ENCODE measurements at regions not wholly inside any gene's neighbourhood (a gene's known extent, or its start where the extent isn't known, plus 50 kb on each side); places are given as distances from the start of the nearest gene placed in this dataset.

- in situ Hi-C loops (cut with HindIII; ENCODE audit: low pct_unique_long_range_greater_than_20kb, low sequenced_read_pairs), result no loop called here
- no peak for DNase-seq (ENCODE audit: low read depth, low spot score)
Measured at GRCh38 chr5:4097199-4097598, 501.6 kb downstream of the IRX1 start.

- DNase-seq (ENCODE audit: low read depth, low spot score), result no peak
- in situ Hi-C loops (cut with HindIII; ENCODE audit: low pct_unique_long_range_greater_than_20kb, low sequenced_read_pairs), result no loop called here
Measured at GRCh38 chr5:4098226-4098625, 502.6 kb downstream of the IRX1 start.

GRCh38 chr5:4099386-4099785 is 503.8 kb downstream of the IRX1 start:
- in situ Hi-C loops (cut with HindIII; ENCODE audit: low pct_unique_long_range_greater_than_20kb, low sequenced_read_pairs), result no loop called here
- DNase-seq (ENCODE audit: low read depth, low spot score), result no peak

- in situ Hi-C loops (cut with HindIII; ENCODE audit: low pct_unique_long_range_greater_than_20kb, low sequenced_read_pairs), result no loop called here
Measured at GRCh38 chr5:4100739-4101138, 505.1 kb downstream of the IRX1 start.

GRCh38 chr5:4101189-4101588 is 505.6 kb downstream of the IRX1 start:
- in situ Hi-C loops (cut with HindIII; ENCODE audit: low pct_unique_long_range_greater_than_20kb, low sequenced_read_pairs), result no loop called here
- DNase-seq (ENCODE audit: low read depth, low spot score), result no peak

More at GRCh38 chr5:4100739-4101138, 505.1 kb downstream of the IRX1 start:
- no peak for DNase-seq (ENCODE audit: low read depth, low spot score)

- in situ Hi-C loops (cut with HindIII; ENCODE audit: low pct_unique_long_range_greater_than_20kb, low sequenced_read_pairs), result no loop called here
- DNase-seq (ENCODE audit: low read depth, low spot score), result no peak
Measured at GRCh38 chr5:4104831-4105597, 509.4 kb downstream of the IRX1 start.

GRCh38 chr5:4108690-4109089 is 513.1 kb downstream of the IRX1 start:
- in situ Hi-C loops (cut with HindIII; ENCODE audit: low pct_unique_long_range_greater_than_20kb, low sequenced_read_pairs), result no loop called here
- no peak for DNase-seq (ENCODE audit: low read depth, low spot score)

- DNase-seq (ENCODE audit: low read depth, low spot score), result no peak
- in situ Hi-C loops (cut with HindIII; ENCODE audit: low pct_unique_long_range_greater_than_20kb, low sequenced_read_pairs), result no loop called here
Measured at GRCh38 chr5:4113426-4113825, 517.8 kb downstream of the IRX1 start.

GRCh38 chr5:4113905-4114304 is 518.3 kb downstream of the IRX1 start:
- no peak for DNase-seq (ENCODE audit: low read depth, low spot score)
- in situ Hi-C loops (cut with HindIII; ENCODE audit: low pct_unique_long_range_greater_than_20kb, low sequenced_read_pairs), result no loop called here

GRCh38 chr5:4114452-4114851 is 518.8 kb downstream of the IRX1 start:
- in situ Hi-C loops (cut with HindIII; ENCODE audit: low pct_unique_long_range_greater_than_20kb, low sequenced_read_pairs), result no loop called here
- DNase-seq (ENCODE audit: low read depth, low spot score), result no peak

GRCh38 chr5:4116834-4117233 is 521.2 kb downstream of the IRX1 start:
- in situ Hi-C loops (cut with HindIII; ENCODE audit: low pct_unique_long_range_greater_than_20kb, low sequenced_read_pairs), result no loop called here
- no peak for DNase-seq (ENCODE audit: low read depth, low spot score)

- in situ Hi-C loops (cut with HindIII; ENCODE audit: low pct_unique_long_range_greater_than_20kb, low sequenced_read_pairs), result no loop called here
- DNase-seq (ENCODE audit: low read depth, low spot score), result no peak
Measured at GRCh38 chr5:4124221-4124970, 528.8 kb downstream of the IRX1 start.

- in situ Hi-C loops (cut with HindIII; ENCODE audit: low pct_unique_long_range_greater_than_20kb, low sequenced_read_pairs), result no loop called here
- no peak for DNase-seq (ENCODE audit: low read depth, low spot score)
Measured at GRCh38 chr5:4128994-4129393, 533.4 kb downstream of the IRX1 start.

- in situ Hi-C loops (cut with HindIII; ENCODE audit: low pct_unique_long_range_greater_than_20kb, low sequenced_read_pairs), result no loop called here
- DNase-seq (ENCODE audit: low read depth, low spot score), result no peak
Measured at GRCh38 chr5:4129523-4129922, 533.9 kb downstream of the IRX1 start.

GRCh38 chr5:4130819-4131218 is 535.2 kb downstream of the IRX1 start:
- no peak for DNase-seq (ENCODE audit: low read depth, low spot score)
- in situ Hi-C loops (cut with HindIII; ENCODE audit: low pct_unique_long_range_greater_than_20kb, low sequenced_read_pairs), result no loop called here

GRCh38 chr5:4137781-4138180 is 542.1 kb downstream of the IRX1 start:
- DNase-seq (ENCODE audit: low read depth, low spot score), result no peak
- in situ Hi-C loops (cut with HindIII; ENCODE audit: low pct_unique_long_range_greater_than_20kb, low sequenced_read_pairs), result no loop called here

- peak; percentile 32 for DNase-seq (ENCODE audit: low read depth, low spot score)
- in situ Hi-C loops (cut with HindIII; ENCODE audit: low pct_unique_long_range_greater_than_20kb, low sequenced_read_pairs), result no loop called here
Measured at GRCh38 chr5:4142842-4143241, 547.2 kb downstream of the IRX1 start.

- in situ Hi-C loops (cut with HindIII; ENCODE audit: low pct_unique_long_range_greater_than_20kb, low sequenced_read_pairs), result no loop called here
- no peak for DNase-seq (ENCODE audit: low read depth, low spot score)
Measured at GRCh38 chr5:4144411-4145007, 548.9 kb downstream of the IRX1 start.

- in situ Hi-C loops (cut with HindIII; ENCODE audit: low pct_unique_long_range_greater_than_20kb, low sequenced_read_pairs), result no loop called here
- no peak for DNase-seq (ENCODE audit: low read depth, low spot score)
Measured at GRCh38 chr5:4145511-4145910, 549.9 kb downstream of the IRX1 start.

All from SK-MEL-5 (cell line).